ENCODE measurements at regions not wholly inside any gene's neighbourhood (a gene's known extent, or its start where the extent isn't known, plus 50 kb on each side); places are given as distances from the start of the nearest gene placed in this dataset.

DNA sequence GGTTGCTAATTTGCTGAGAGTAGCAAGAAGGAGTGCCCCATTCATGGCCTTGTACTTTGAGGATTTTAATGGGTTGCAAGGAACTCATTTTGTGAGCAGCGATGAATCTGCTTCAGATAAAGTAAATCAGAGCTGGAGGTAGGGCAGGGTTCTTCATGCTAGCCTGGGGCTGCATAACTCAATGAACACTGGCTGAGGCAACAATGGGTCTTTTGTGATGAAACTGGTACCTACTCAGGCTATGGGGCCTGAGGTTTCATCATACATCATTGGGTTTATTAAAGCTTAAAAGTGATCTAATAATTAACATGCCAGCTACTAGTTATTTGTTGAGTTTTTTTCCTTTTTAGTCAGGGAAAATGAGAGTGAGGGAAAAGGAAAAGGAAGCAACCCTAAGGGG, 106.9 kb downstream of the FAM50B start:
- dilution Hi-C loops (cut with HindIII; ENCODE audit: low sequenced_read_pairs, unreplicated experiment) (no loop called here), in situ Hi-C loops (cut with MboI; ENCODE audit: low sequenced_read_pairs) (no loop called here), intact Hi-C loops (cut with micrococcal nuclease) (no loop called here)
- Histone ChIP-seq H3K23ac (ENCODE audit: low read depth, low read length) (no peak overlapping the region), H2BK15ac (ENCODE audit: low read depth, low read length) (no peak overlapping the region), H3K9me1 (ENCODE audit: insufficient read depth, low read length) (0 out of 2 replicates have a peak, but pooled peaks cover 4% of the 10 kb centered on the region), H3K9ac (ENCODE audit: low read depth, low read length) (no peak overlapping the region), H4K91ac (ENCODE audit: insufficient read depth, low read depth, low read length) (no peak overlapping the region), H3K18ac (ENCODE audit: low read depth, low read length) (no peak overlapping the region), H3K9me3 (ENCODE audit: control insufficient read depth, insufficient read depth, low read length) (no peaks in the 10 kb centered on the region), H3K36me3 (ENCODE audit: control insufficient read depth, insufficient read depth, low read length) (no peaks in the 10 kb centered on the region), H3K27ac (ENCODE audit: insufficient read depth, low read length) (no peak overlapping the region), H3K4me1 (ENCODE audit: control insufficient read depth, insufficient read depth, low read length) (peaks cover 1% of the 10 kb centered on the region; the same call in 1 of the 2 replicates), H3K56ac (ENCODE audit: extremely low read depth, insufficient read depth, low read length) (no peak overlapping the region), H4K8ac (ENCODE audit: low read depth in 2 of 2, low read length in 2 of 2) (no peak overlapping the region), H3K4me3 (ENCODE audit: insufficient read depth, low read depth, low read length) (no peak overlapping the region), H4K5ac (ENCODE audit: low read depth, low read length) (no peak overlapping the region), H2BK5ac (ENCODE audit: low read depth, low read length, poor library complexity, severe bottlenecking) (no peak overlapping the region), H2BK20ac (ENCODE audit: low read depth, low read length) (no peak overlapping the region), H3K14ac (replicated peaks; ENCODE audit: low read depth, low read length) (no peak overlapping the region), H4K20me1 (ENCODE audit: insufficient read depth, low read length) (no peaks in the 10 kb centered on the region), H3K4ac (ENCODE audit: low read depth, low read length) (no peak overlapping the region), H3K4me2 (ENCODE audit: low read depth, low read length) (no peak overlapping the region), H2BK120ac (ENCODE audit: low read depth, low read length) (no peak overlapping the region), H3K79me1 (ENCODE audit: low read depth in 1 of 2, low read length in 2 of 2) (no peaks in the 10 kb centered on the region), H2AFZ (replicated peaks; ENCODE audit: low read length, poor library complexity) (no peak overlapping the region), H2AK5ac (ENCODE audit: low read depth, low read length) (no peak overlapping the region), H3K27me3 (ENCODE audit: control insufficient read depth, insufficient read depth, low read length) (no peaks in the 10 kb centered on the region), H2AK9ac (replicated peaks; ENCODE audit: low read depth, low read length, poor library complexity) (no peak overlapping the region)
- TF ChIP-seq, protein P1, sequence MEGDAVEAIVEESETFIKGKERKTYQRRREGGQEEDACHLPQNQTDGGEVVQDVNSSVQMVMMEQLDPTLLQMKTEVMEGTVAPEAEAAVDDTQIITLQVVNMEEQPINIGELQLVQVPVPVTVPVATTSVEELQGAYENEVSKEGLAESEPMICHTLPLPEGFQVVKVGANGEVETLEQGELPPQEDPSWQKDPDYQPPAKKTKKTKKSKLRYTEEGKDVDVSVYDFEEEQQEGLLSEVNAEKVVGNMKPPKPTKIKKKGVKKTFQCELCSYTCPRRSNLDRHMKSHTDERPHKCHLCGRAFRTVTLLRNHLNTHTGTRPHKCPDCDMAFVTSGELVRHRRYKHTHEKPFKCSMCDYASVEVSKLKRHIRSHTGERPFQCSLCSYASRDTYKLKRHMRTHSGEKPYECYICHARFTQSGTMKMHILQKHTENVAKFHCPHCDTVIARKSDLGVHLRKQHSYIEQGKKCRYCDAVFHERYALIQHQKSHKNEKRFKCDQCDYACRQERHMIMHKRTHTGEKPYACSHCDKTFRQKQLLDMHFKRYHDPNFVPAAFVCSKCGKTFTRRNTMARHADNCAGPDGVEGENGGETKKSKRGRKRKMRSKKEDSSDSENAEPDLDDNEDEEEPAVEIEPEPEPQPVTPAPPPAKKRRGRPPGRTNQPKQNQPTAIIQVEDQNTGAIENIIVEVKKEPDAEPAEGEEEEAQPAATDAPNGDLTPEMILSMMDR (conservative IDR thresholded peaks at IDR 0.05; ENCODE audit: low read depth, low read length) = no peak
- TF ChIP-seq NFE2L2 (IDR thresholded peaks at IDR 0.05; ENCODE audit: low read depth, low read length) = no peak
- TF ChIP-seq, protein P2, sequence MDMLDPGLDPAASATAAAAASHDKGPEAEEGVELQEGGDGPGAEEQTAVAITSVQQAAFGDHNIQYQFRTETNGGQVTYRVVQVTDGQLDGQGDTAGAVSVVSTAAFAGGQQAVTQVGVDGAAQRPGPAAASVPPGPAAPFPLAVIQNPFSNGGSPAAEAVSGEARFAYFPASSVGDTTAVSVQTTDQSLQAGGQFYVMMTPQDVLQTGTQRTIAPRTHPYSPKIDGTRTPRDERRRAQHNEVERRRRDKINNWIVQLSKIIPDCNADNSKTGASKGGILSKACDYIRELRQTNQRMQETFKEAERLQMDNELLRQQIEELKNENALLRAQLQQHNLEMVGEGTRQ (IDR thresholded peaks at IDR 0.05; ENCODE audit: low read depth, low read length) = no peak
- no peak for TF ChIP-seq RCOR1 (IDR thresholded peaks at IDR 0.05; ENCODE audit: insufficient replicate concordance, low read length)
- TF ChIP-seq SMC3 (IDR thresholded peaks at IDR 0.05; ENCODE audit: low read depth, low read length) = no peak
- no peak for TF ChIP-seq RAD21 (IDR thresholded peaks at IDR 0.05; ENCODE audit: low read length)
- TF ChIP-seq RFX5 (IDR thresholded peaks at IDR 0.05; ENCODE audit: low read depth, low read length) = no peak
- no peak for TF ChIP-seq MAZ (IDR thresholded peaks at IDR 0.05; ENCODE audit: borderline replicate concordance, low read depth, low read length)
- no peak for TF ChIP-seq MAFK (IDR thresholded peaks at IDR 0.05; ENCODE audit: low read depth, low read length)
- TF ChIP-seq CHD1 (IDR thresholded peaks at IDR 0.05; ENCODE audit: low read depth, low read length) = no peak
- no peak for TF ChIP-seq CEBPB (IDR thresholded peaks at IDR 0.05; ENCODE audit: low read depth, low read length)
- TF ChIP-seq, protein P3, sequence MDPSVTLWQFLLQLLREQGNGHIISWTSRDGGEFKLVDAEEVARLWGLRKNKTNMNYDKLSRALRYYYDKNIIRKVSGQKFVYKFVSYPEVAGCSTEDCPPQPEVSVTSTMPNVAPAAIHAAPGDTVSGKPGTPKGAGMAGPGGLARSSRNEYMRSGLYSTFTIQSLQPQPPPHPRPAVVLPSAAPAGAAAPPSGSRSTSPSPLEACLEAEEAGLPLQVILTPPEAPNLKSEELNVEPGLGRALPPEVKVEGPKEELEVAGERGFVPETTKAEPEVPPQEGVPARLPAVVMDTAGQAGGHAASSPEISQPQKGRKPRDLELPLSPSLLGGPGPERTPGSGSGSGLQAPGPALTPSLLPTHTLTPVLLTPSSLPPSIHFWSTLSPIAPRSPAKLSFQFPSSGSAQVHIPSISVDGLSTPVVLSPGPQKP (IDR thresholded peaks at IDR 0.05; ENCODE audit: borderline replicate concordance, low read depth, low read length) = no peak
- TF ChIP-seq BHLHE40 (IDR thresholded peaks at IDR 0.05; ENCODE audit: low read depth, low read length) = no peak
- no peak for TF ChIP-seq FOS (IDR thresholded peaks at IDR 0.05; ENCODE audit: low read depth, low read length)
- no peak for TF ChIP-seq POLR2A (IDR thresholded peaks at IDR 0.05; ENCODE audit: low read depth, low read length)
- ATAC-seq (ENCODE audit: low read depth) (no peak), DNase-seq (no peak)
- BruUV-seq (replicated peaks) = no TSS peak
- no CpG with 5 or more reads among the region's 1 CpG for WGBS, 2 experiments (ENCODE audit: extremely low coverage in 2 of 2, insufficient read length in 1 of 2)
- ChIA-PET POLR2A (ENCODE audit: unreplicated experiment) (no interaction called here), CTCF (no interaction called here)

Measured in IMR-90 (cell line).